ENCODE measurements at regions not wholly inside any gene's neighbourhood (a gene's known extent, or its start where the extent isn't known, plus 50 kb on each side); places are given as distances from the start of the nearest gene placed in this dataset.
"Not testable (repeated sequence)": the region's sequence is repeated elsewhere in the genome, so short reads cannot be mapped to it uniquely, and the experiment has no call there.

GRCh38 chr6:19892260-19892659, 55.1 kb downstream of the ID4 start:
- no peak for DNase-seq

DNA sequence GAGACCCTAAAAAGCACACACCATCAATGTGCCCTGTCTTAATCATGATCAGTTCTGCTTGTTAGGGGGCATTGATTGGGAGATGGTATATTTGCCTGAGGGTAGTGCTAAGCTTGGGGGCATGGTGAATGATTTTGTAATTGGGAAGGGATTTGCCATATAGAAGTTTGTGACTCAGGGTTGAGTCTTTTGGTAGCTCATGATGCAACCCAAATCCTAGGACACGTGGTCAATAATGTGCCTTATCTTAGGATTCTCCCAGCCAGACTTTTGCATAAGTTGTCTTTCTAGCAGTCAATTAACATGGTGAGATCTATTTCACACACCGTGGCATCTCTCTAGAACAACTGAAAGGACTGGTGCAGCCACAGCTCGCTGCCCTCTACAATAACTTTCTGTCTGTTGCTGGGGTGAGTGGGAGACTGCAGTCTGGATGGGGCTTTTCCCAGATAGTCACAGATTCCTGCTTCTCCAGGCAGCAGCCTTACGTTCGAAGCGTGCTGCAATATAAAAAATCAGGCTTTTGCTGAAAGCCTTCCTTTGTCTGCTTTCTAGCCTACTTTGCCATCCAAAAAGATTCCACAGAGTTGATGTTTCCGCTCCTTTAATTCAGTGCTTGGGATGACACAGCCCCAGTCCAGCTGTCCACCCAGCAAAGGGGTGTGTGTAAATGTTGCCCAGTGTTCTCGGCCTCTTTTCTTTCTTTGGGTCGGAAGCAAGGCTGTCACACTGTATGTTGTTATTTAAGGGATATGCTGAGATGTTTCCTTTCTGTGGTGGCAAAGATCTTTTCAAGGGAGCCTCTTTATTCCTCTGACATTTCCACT, 58.9 kb downstream of the ID4 start:
- no peak for DNase-seq

DNA sequence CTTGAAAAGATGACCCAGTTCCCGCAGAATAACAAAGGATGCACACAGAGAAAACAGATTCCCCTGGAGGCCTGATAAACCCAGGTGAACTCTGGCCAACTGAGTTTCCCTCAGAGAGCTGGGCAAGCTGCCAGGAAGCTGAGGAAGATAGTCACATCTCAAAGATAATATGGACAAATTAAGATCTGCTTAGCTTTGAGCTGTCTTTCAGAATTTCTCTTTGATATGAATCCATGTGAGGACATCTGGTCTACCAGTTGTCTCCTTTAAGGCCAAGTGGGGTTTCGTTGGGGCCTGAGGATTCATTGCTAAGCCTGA, 59.5 kb downstream of the ID4 start:
- DNase-seq: no peak

GRCh38 chr6:19898141-19898740, 61.1 kb downstream of the ID4 start:
- no peak for DNase-seq

DNA sequence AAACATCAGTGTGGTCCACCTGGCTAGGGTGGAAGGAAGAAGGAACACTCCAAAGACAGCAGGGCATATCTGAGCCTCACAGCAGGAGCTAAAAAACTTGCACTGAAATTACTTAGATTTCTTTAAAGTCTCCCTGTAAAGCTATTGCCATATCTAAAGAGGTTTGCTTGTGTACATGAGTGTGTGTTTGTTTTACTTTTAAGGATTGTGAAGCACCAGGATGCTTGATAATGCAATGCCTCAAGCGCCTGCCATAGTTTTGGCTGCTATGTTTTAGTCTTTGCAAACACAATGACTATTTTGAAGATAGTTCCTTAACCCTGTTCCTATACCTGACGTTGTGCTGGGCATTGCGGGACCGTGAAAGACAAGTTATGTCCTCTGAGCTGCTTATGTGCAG, 65.0 kb downstream of the ID4 start:
- DNase-seq: no peak

- not testable (repeated sequence) for DNase-seq
Measured at GRCh38 chr6:19904408-19904807, 67.2 kb downstream of the ID4 start.

DNA sequence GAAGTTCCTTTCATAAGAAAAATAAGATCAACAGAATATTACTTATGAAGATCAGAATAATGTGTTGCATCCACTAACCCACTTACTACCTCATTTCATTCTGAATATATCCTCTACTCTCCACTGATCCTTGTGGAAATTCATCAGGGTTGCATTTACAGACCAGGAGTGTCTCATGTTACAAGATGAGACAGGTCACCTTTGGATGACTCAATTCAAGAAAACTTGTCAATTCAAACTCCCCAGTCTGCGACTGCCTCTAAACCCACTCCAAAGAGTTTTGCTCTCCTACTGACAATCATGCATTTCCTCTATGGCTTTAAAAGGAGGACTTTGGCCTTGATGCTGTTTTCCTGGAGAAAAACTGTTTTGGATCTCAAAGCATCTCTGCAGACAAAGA, 68.4 kb downstream of the ID4 start:
- DNase-seq: no peak

DNA sequence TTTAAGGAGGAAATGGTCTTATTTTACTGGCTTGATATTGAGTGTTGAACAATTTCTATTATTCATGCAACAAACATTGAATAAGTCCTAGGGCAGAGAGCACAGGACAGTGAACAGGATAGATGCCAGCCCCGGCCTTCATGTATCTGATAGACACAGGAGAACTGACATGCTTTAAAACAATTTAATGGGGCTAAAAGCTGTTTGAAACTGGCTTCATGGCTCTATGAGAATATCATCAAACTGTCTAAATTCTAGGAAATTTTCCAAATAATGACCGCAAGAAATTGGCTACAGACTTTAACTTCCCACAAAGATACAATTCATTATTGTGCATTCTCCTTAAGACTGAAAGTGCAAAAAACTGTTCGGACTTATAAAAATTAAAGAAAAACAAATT, 69.0 kb downstream of the ID4 start:
- DNase-seq: no peak

DNA sequence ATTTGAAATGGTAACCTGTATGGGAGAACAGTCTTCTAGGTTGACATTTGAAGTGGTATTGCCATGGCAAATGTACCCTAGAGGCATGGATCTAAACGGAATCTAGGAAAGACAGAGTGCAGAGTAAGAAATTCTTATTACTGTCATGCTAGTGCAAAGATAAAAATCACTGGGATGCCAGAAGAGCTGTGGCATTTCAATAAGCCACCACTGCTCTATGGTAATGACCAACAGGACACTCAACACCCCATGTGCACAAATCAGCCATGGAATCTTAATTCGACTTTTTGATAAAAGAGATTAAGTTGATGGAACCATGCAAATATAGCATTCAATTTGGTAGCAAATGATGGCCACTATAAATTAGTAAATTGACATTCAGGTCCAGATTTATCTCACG, 74.1 kb downstream of the ID4 start:
- DNase-seq: no peak

DNA sequence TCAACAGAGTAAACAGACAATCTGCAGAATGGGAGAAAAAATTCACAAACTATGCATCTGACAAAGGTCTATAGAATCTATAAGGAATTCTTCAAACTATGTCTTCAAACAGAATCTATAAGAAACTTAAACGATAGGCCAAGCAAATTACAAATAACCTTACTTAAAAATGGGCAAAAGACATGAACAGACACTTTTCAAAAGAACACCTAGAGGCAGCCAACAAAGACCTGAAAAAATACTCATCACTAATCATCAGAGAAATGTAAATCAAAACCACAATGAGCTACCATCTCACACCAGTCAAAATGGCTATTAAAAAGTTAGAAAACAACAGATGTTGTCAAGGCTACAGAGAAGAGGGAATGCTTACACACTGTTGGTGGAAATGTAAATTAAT, 81.3 kb downstream of the ID4 start:
- DNase-seq: no peak

DNA sequence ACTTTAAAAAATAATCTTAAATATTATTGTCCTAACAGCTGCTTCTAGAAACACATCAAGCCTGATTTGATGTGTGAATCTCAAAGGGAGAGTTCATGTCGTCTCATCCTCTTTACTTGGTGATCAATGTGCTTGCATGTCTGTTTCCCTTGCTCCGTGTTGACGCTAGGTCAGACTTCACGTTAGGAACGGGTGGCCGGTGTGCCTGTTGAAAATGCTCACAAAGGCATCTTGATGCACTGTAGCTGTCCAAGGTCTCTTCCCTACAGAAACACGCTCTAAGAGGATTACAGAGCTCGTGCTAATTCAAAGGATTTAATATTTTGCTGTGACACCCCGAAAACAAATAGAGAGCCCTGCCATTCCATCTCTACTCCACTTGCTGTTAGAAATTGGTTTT, 84.6 kb downstream of the ID4 start:
- DNase-seq: no peak

DNA sequence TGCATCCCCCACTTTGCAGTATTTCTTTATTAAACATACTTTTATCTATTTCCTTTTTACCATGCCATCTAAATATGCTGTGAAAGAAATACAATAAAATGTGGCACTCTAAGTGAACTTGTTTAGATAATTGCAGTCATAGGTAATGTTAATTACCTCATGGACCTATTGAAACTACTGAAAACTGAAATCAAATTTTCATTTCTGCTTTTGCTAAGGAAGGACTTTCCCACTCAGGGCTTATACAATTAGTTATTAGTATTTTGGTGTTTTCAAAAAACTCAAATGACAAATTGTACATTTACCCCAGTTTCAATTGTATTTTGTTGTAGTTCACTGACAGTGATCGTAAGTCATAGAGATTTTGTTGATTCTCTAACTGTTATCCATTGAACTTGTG, 88.4 kb downstream of the ID4 start:
- DNase-seq: no peak

DNA sequence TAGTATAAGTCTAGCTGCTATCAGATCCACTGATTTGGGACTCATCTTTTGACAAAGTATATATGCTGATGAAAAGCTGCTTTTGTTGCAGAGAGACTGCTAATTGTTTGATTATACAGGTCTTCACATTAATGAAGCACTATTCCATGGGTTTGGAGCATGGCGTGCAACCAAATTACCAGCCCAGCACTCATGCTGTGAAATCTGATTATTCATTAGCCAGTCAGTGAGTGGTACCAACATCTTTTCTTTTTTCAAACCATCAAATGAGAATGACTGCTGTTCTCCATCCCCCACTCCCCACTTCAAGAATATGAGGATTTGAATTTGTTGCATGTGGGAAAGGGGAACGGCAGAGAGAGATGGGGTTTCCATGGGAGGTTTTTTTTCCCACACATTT, 91.3 kb downstream of the ID4 start:
- DNase-seq: no peak

GRCh38 chr6:19929312-19929711, 92.1 kb downstream of the ID4 start:
- DNase-seq: no peak

GRCh38 chr6:19934996-19935591, 97.9 kb downstream of the ID4 start:
- no peak for DNase-seq

- not testable (repeated sequence) for DNase-seq
Measured at GRCh38 chr6:19939321-19939720, 102.2 kb downstream of the ID4 start.

GRCh38 chr6:19939926-19940325, 102.8 kb downstream of the ID4 start:
- not testable (repeated sequence) for DNase-seq

- no peak for DNase-seq
Measured at GRCh38 chr6:19943042-19943441, 105.9 kb downstream of the ID4 start.

GRCh38 chr6:19945843-19946358, 108.7 kb downstream of the ID4 start:
- DNase-seq: no peak

DNA sequence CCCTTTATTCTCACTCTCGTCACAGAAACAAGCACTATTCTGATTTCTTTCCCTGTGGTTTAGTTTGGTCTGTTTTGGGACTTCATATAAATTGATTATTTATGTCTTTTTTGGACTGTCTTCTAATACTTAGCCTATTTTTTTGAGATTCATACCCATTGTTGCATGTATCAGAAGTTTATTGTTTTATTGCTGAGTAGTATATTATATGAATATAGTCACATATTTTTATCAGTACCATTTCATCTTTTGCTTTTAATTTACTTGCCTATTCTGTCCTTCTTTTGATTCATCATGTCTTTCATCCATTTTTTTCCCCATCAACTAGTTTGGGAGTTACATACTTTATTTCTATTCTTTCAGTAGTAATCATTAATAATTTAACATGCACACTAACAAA, 112.0 kb downstream of the ID4 start:
- DNase-seq: no peak

- DNase-seq: no peak
Measured at GRCh38 chr6:19964115-19964514, 126.9 kb downstream of the ID4 start.

GRCh38 chr6:19968201-19968600, 131.0 kb downstream of the ID4 start:
- no peak for DNase-seq

DNA sequence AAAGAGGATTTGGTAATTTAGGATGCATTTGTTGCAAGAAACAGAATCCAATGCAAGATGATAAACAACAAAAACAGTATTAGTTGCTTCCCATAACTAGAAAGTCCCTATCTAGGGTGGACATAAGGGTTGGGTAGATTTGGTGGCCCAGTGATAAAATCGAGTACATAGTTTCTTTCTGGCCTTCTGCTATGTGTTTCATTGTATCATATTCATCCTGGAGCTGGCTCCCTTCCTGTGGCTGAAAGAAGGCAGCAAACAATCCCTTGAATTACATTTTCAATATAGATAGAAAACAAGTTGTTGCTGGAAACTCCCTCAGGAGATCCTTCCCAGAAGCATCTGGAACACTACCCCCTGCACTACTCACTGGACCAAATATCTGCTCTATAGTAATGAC, 135.1 kb downstream of the ID4 start:
- no peak for DNase-seq

DNA sequence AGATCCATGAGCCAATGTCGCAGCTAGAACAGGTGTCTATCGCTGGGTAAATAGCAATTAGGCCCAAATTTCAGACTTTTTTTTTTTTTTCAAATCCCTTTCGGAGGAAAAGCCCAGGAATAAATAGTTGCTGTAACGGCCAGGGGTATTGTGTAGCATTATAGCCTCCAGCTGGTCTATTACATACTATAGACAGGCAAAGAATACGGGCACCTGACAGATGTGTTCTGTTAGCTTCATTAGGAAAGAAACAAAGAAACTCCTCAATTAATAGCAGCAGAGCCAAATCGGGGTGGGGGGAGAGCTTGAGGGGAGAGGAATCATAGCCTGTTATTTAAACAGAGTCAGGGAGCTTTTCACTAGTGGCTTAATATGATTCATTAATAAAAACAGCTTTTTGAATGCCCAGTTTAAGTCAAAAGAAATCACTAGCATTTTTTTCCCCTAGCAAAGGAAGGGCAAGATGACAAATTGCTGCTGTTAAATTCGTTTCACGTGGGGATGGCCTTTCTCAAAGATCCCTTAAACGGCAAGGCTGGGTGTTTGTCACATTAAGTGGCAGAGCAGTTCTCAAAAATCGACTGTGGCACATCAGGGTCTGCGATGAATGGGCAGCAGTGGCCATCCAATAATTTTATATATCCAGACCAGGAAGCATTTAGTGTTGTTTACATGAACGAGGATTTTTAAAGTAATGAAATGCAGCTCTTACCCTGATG, 139.4 kb downstream of the ID4 start:
- no peak for DNase-seq

Data from Kasumi-1 (cell line).